Transverse colon (tissue), 4 donors: ENCODE measurements at regions not wholly inside any gene's neighbourhood (a gene's known extent, or its start where the extent isn't known, plus 50 kb on each side); places are given as distances from the start of the nearest gene placed in this dataset.

Experiments used
- DNase-seq: peaks from one replicate; pipeline ENCODE4 v3.0.0-alpha.2; 2019
- H3K27ac ChIP-seq, 4 donors: fragments of 200-600 bp; sonication (generic); 2 replicates each; pipeline ENCODE4 v1.5.1; 2016 to 2018; ENCODE audit warnings: inconsistent platforms in 4 of 4
- H3K27me3 ChIP-seq: fragments of 200-600 bp; sonication (generic); 2 replicates; pipeline ENCODE4 v1.5.1; 2017; ENCODE audit warnings: inconsistent platforms
- H3K36me3 ChIP-seq, 4 donors: fragments of 200-600 bp; sonication (generic); 2 replicates each; pipeline ENCODE4 v1.5.1; 2017 to 2019; ENCODE audit warnings: inconsistent platforms in 4 of 4
- H3K4me1 ChIP-seq, 4 donors: fragments of 200-600 bp; sonication (generic); 2 replicates each; pipeline ENCODE4 v1.5.1; 2017 to 2020; ENCODE audit warnings: inconsistent platforms in 4 of 4
- H3K4me3 ChIP-seq, 4 donors: fragments of 200-600 bp; sonication (generic); 1 replicate in 1 of 4; 2 replicates in 3 of 4; pipeline versions ENCODE4 v1.5.1 to v1.6.1; 2017 to 2019; ENCODE audit warnings: inconsistent platforms in 4 of 4
- H3K9me3 ChIP-seq, 2 donors: fragments of 200-600 bp; sonication (generic); 2 replicates each; pipeline ENCODE4 v1.5.1; 2017 to 2019; ENCODE audit warnings: inconsistent platforms in 2 of 2
- CTCF ChIP-seq, 5 experiments: fragments of 200-600 bp in 3 of 5; fragments of 450-650 bp in 2 of 5; sonication (generic) in 3 of 5; IDR thresholded peaks; 1 replicate in 2 of 5; 2 replicates in 3 of 5; pipeline ENCODE4 v1.5.1; 2016 to 2017; ENCODE audit warnings: antibody characterized with exemption in 5 of 5, inconsistent platforms in 3 of 5, mild to moderate bottlenecking in 2 of 5, moderate library complexity in 1 of 5
- EP300 ChIP-seq: sonication (generic); formaldehyde crosslinking; IDR thresholded peaks from one replicate; pipeline ENCODE4 v1.6.1; 2017; ENCODE audit warnings: antibody characterized with exemption, low read depth
- POLR2A ChIP-seq: fragments of 450-650 bp; IDR thresholded peaks from one replicate; pipeline ENCODE4 v1.6.1; 2016; ENCODE audit warnings: antibody characterized with exemption, mild to moderate bottlenecking, moderate library complexity
- POLR2AphosphoS5 ChIP-seq, 3 donors: sonication (generic); formaldehyde crosslinking; IDR thresholded peaks; one replicate each; pipeline ENCODE4 v1.6.1; 2016; ENCODE audit warnings: antibody characterized with exemption in 3 of 3
- WGBS, 2 donors: methylation state at CpG; one replicate each; pipeline ENCODE4 v1.1.5; 2018; ENCODE audit warnings: low coverage in 1 of 2; 5-methylcytosine and 5-hydroxymethylcytosine counted together
- in situ Hi-C, 4 donors: fragments of 200-750 bp; cut with MboI; loops; one replicate each; pipeline versions ENCODE4 v1.15.0 to v1.15.1; 2017; ENCODE audit warnings: low sequenced_read_pairs in 3 of 4, low pct_ligation_motif_present in 1 of 4, low pct_unique_long_range_greater_than_20kb in 1 of 4
- intact Hi-C: fragments of 100-400 bp; cut with DNase I; formaldehyde crosslinking; loops from one replicate; pipeline ENCODE4 v1.15.1; 2023; ENCODE audit warnings: low total_unique reads

- 82 to 93% methylated on average over 2 of the region's 2 CpGs for WGBS, 2 donors
- intact Hi-C loops = no loop called here
- H3K4me3 ChIP-seq = no peak overlapping the region
Observed at GRCh38 chr6:90793771-90794170, 206.9 kb upstream of the MAP3K7 start.

GRCh38 chr6:90790696-90791095, 203.8 kb upstream of the MAP3K7 start:
- no peaks in the 10 kb centered on the region for H3K27me3 ChIP-seq
- no peaks in the 10 kb centered on the region for H3K9me3 ChIP-seq
- no peaks in the 10 kb centered on the region for H3K4me1 ChIP-seq
- no peak overlapping the region for H3K4me3 ChIP-seq
- 79 to 88% methylated on average over 1 to 2 of the region's 2 CpGs for WGBS, 2 donors
- no peak for DNase-seq
- in situ Hi-C loops = no loop called here
- no peak overlapping the region for H3K27ac ChIP-seq
- intact Hi-C loops = no loop called here
- H3K36me3 ChIP-seq = no peaks in the 10 kb centered on the region
- no peak for TF ChIP-seq POLR2AphosphoS5 (IDR thresholded peaks at IDR 0.05)
- no peak for TF ChIP-seq EP300
- no peak for TF ChIP-seq CTCF (IDR thresholded peaks at IDR 0.05)
- TF ChIP-seq POLR2A = no peak

More at GRCh38 chr6:90793771-90794170, 206.9 kb upstream of the MAP3K7 start:
- no peak for DNase-seq
- H3K4me1 ChIP-seq = no peaks in the 10 kb centered on the region
- no peaks in the 10 kb centered on the region for H3K9me3 ChIP-seq
- H3K27me3 ChIP-seq = no peaks in the 10 kb centered on the region
- TF ChIP-seq POLR2A (no peak), CTCF (IDR thresholded peaks at IDR 0.05) (no peak), EP300 (no peak), POLR2AphosphoS5 (IDR thresholded peaks at IDR 0.05) (no peak)
- in situ Hi-C loops = no loop called here
- H3K27ac ChIP-seq = no peak overlapping the region
- H3K36me3 ChIP-seq = no peaks in the 10 kb centered on the region

GRCh38 chr6:90790058-90790457, 203.2 kb upstream of the MAP3K7 start:
- TF ChIP-seq POLR2AphosphoS5 (IDR thresholded peaks at IDR 0.05) (no peak), EP300 (no peak), CTCF (IDR thresholded peaks at IDR 0.05) (no peak), POLR2A (no peak)
- no peak for DNase-seq
- H3K9me3 ChIP-seq = no peaks in the 10 kb centered on the region
- intact Hi-C loops = no loop called here
- H3K27me3 ChIP-seq = no peaks in the 10 kb centered on the region
- WGBS, 2 donors = 20 to 58% methylated on average over 1 to 7 of the region's 7 CpGs
- H3K4me1 ChIP-seq = no peaks in the 10 kb centered on the region
- H3K36me3 ChIP-seq = no peaks in the 10 kb centered on the region
- H3K27ac ChIP-seq = no peak overlapping the region
- in situ Hi-C loops = no loop called here
- no peak overlapping the region for H3K4me3 ChIP-seq

GRCh38 chr6:90788781-90789180, 201.9 kb upstream of the MAP3K7 start:
- Histone ChIP-seq H3K9me3 (no peaks in the 10 kb centered on the region), H3K36me3 (no peaks in the 10 kb centered on the region), H3K4me1 (no peaks in the 10 kb centered on the region), H3K4me3 (no peak overlapping the region), H3K27ac (no peak overlapping the region), H3K27me3 (no peaks in the 10 kb centered on the region)
- DNase-seq = no peak
- WGBS, 2 donors = 71 to 86% methylated on average over 4 of the region's 4 CpGs
- intact Hi-C loops (no loop called here), in situ Hi-C loops (no loop called here)
- TF ChIP-seq EP300 = no peak
- no peak for TF ChIP-seq CTCF (IDR thresholded peaks at IDR 0.05)
- TF ChIP-seq POLR2A = no peak
- no peak for TF ChIP-seq POLR2AphosphoS5 (IDR thresholded peaks at IDR 0.05)
